ENCODE measurements at regions not wholly inside any gene's neighbourhood (a gene's known extent, or its start where the extent isn't known, plus 50 kb on each side); places are given as distances from the start of the nearest gene placed in this dataset.

- peaks cover 15% of the 10 kb centered on the region for H3K9me3 Mint-ChIP-seq (ENCODE audit: low read depth)
- peaks cover 56% of the 10 kb centered on the region for H3K4me1 Mint-ChIP-seq (ENCODE audit: low read depth)
- no peak overlapping the region for H3K4me3 Mint-ChIP-seq (ENCODE audit: unreplicated experiment)
- no peak overlapping the region for H3K27ac Mint-ChIP-seq (ENCODE audit: unreplicated experiment)
- peaks cover 6% of the 10 kb centered on the region for H3K36me3 Mint-ChIP-seq (ENCODE audit: low read depth)
- no peak for TF ChIP-seq CTCF (IDR thresholded peaks at IDR 0.05)
- H3K27me3 Mint-ChIP-seq (ENCODE audit: low read depth), result no peaks in the 10 kb centered on the region
- no peak for DNase-seq (ENCODE audit: low spot score)
Measured at GRCh38 chr1:218670875-218671274, 325.7 kb downstream of the TGFB2 start.

GRCh38 chr1:218671573-218671972 lies 326.4 kb downstream of the TGFB2 start:
- H3K9me3 Mint-ChIP-seq (ENCODE audit: low read depth), result peaks cover 13% of the 10 kb centered on the region
- H3K4me1 Mint-ChIP-seq (ENCODE audit: low read depth), result peaks cover 51% of the 10 kb centered on the region

GRCh38 chr1:218673170-218673569 lies 328.0 kb downstream of the TGFB2 start:
- no peak for DNase-seq (ENCODE audit: low spot score)
- Mint-ChIP-seq H3K4me1 (ENCODE audit: low read depth) (peaks cover 51% of the 10 kb centered on the region), H3K36me3 (ENCODE audit: low read depth) (peaks cover 6% of the 10 kb centered on the region), H3K27me3 (ENCODE audit: low read depth) (no peaks in the 10 kb centered on the region), H3K4me3 (ENCODE audit: unreplicated experiment) (no peak overlapping the region), H3K27ac (ENCODE audit: unreplicated experiment) (no peak overlapping the region), H3K9me3 (ENCODE audit: low read depth) (peaks cover 13% of the 10 kb centered on the region)
- TF ChIP-seq CTCF (IDR thresholded peaks at IDR 0.05), result no peak

More at GRCh38 chr1:218671573-218671972, 326.4 kb downstream of the TGFB2 start:
- peak overlapping the region; percentile 22 for H3K27ac Mint-ChIP-seq (ENCODE audit: unreplicated experiment)
- peaks cover 6% of the 10 kb centered on the region for H3K36me3 Mint-ChIP-seq (ENCODE audit: low read depth)
- DNase-seq (ENCODE audit: low spot score), result no peak
- TF ChIP-seq CTCF (IDR thresholded peaks at IDR 0.05), result no peak
- H3K4me3 Mint-ChIP-seq (ENCODE audit: unreplicated experiment), result no peak overlapping the region
- no peaks in the 10 kb centered on the region for H3K27me3 Mint-ChIP-seq (ENCODE audit: low read depth)

- Mint-ChIP-seq H3K4me3 (ENCODE audit: unreplicated experiment) (peak overlapping the region; percentile 62), H3K27me3 (ENCODE audit: low read depth) (no peaks in the 10 kb centered on the region)
Measured at GRCh38 chr1:218674280-218674773, 329.2 kb downstream of the TGFB2 start.

GRCh38 chr1:218677026-218677425 lies 331.9 kb downstream of the TGFB2 start:
- no peak for TF ChIP-seq CTCF (IDR thresholded peaks at IDR 0.05)
- peaks cover 3% of the 10 kb centered on the region for H3K9me3 Mint-ChIP-seq (ENCODE audit: low read depth)
- no peak overlapping the region for H3K27ac Mint-ChIP-seq (ENCODE audit: unreplicated experiment)
- DNase-seq (ENCODE audit: low spot score), result no peak
- H3K27me3 Mint-ChIP-seq (ENCODE audit: low read depth), result no peaks in the 10 kb centered on the region
- peaks cover 36% of the 10 kb centered on the region for H3K4me1 Mint-ChIP-seq (ENCODE audit: low read depth)
- H3K4me3 Mint-ChIP-seq (ENCODE audit: unreplicated experiment), result no peak overlapping the region
- no peaks in the 10 kb centered on the region for H3K36me3 Mint-ChIP-seq (ENCODE audit: low read depth)

More at GRCh38 chr1:218674280-218674773, 329.2 kb downstream of the TGFB2 start:
- Mint-ChIP-seq H3K9me3 (ENCODE audit: low read depth) (peaks cover 10% of the 10 kb centered on the region), H3K4me1 (ENCODE audit: low read depth) (peaks cover 48% of the 10 kb centered on the region), H3K36me3 (ENCODE audit: low read depth) (peaks cover 4% of the 10 kb centered on the region), H3K27ac (ENCODE audit: unreplicated experiment) (peak overlapping the region; percentile 98)
- no peak for DNase-seq (ENCODE audit: low spot score)
- peak; percentile 43 for TF ChIP-seq CTCF (IDR thresholded peaks at IDR 0.05)

Data from chondrocyte (in vitro differentiated cells).